ENCODE measurements at regions not wholly inside any gene's neighbourhood (a gene's known extent, or its start where the extent isn't known, plus 50 kb on each side); places are given as distances from the start of the nearest gene placed in this dataset.

GRCh38 chr10:90642136-90642535, 215.7 kb downstream of the HTR7 start:
- Histone ChIP-seq H3K9me3 (no peaks in the 10 kb centered on the region), H3K27ac (no peak overlapping the region), H3K4me3 (peak overlapping the region; percentile 6), H3K36me3 (ENCODE audit: insufficient read depth in 1 of 2, low read depth in 1 of 2) (no peaks in the 10 kb centered on the region), H3K4me1 (peaks cover 21% of the 10 kb centered on the region), H3K27me3 (ENCODE audit: insufficient read depth in 3 of 3, low read length in 2 of 3) (no peaks in the 10 kb centered on the region)
- TF ChIP-seq CTCF (IDR thresholded peaks at IDR 0.05), result no peak
- no peak for DNase-seq
- intact Hi-C loops (cut with DNase I), result no loop called here
- WGBS, 3 donors, result 35 to 45% (median 40%) methylated on average over 3 of the region's 3 CpGs
- peak; percentile 65 to 99 (median 83) for ATAC-seq

GRCh38 chr10:90642650-90643049, 215.2 kb downstream of the HTR7 start:
- no peak for ATAC-seq
- H3K27ac ChIP-seq, result no peak overlapping the region
- H3K4me1 ChIP-seq, result peaks cover 21% of the 10 kb centered on the region
- DNase-seq, result no peak
- no peaks in the 10 kb centered on the region for H3K27me3 ChIP-seq (ENCODE audit: insufficient read depth in 3 of 3, low read length in 2 of 3)
- no peak overlapping the region for H3K4me3 ChIP-seq
- intact Hi-C loops (cut with DNase I), result no loop called here
- no peaks in the 10 kb centered on the region for H3K9me3 ChIP-seq
- no peak for TF ChIP-seq CTCF (IDR thresholded peaks at IDR 0.05)
- WGBS, 3 donors, result 36 to 62% (median 47%) methylated on average over 4 of the region's 4 CpGs
- H3K36me3 ChIP-seq (ENCODE audit: insufficient read depth in 1 of 2, low read depth in 1 of 2), result no peaks in the 10 kb centered on the region

GRCh38 chr10:90644165-90644564, 213.7 kb downstream of the HTR7 start:
- Histone ChIP-seq H3K36me3 (ENCODE audit: insufficient read depth in 1 of 2, low read depth in 1 of 2) (no peaks in the 10 kb centered on the region), H3K27me3 (ENCODE audit: insufficient read depth in 3 of 3, low read length in 2 of 3) (no peaks in the 10 kb centered on the region), H3K9me3 (no peaks in the 10 kb centered on the region), H3K27ac (no peak overlapping the region), H3K4me3 (no peak overlapping the region), H3K4me1 (peaks cover 21% of the 10 kb centered on the region)
- intact Hi-C loops (cut with DNase I), result no loop called here
- DNase-seq (no peak), ATAC-seq (no peak)
- no peak for TF ChIP-seq CTCF (IDR thresholded peaks at IDR 0.05)
- whole genome bisulfite sequencing, 3 donors, result 61 to 75% (median 68%) methylated on average over 3 of the region's 3 CpGs

- no peak for TF ChIP-seq CTCF (IDR thresholded peaks at IDR 0.05)
- WGBS, 3 donors, result 53 to 81% (median 81%) methylated on average over 2 of the region's 2 CpGs
- no peaks in the 10 kb centered on the region for H3K27me3 ChIP-seq (ENCODE audit: insufficient read depth in 3 of 3, low read length in 2 of 3)
Observed at GRCh38 chr10:90650858-90651257, 207.0 kb downstream of the HTR7 start.

GRCh38 chr10:90652519-90652918, 205.3 kb downstream of the HTR7 start:
- Histone ChIP-seq H3K9me3 (no peaks in the 10 kb centered on the region), H3K27me3 (ENCODE audit: insufficient read depth in 3 of 3, low read length in 2 of 3) (no peaks in the 10 kb centered on the region), H3K27ac (no peak overlapping the region), H3K4me1 (no peaks in the 10 kb centered on the region), H3K4me3 (no peak overlapping the region), H3K36me3 (ENCODE audit: insufficient read depth in 1 of 2, low read depth in 1 of 2) (no peaks in the 10 kb centered on the region)
- no peak for ATAC-seq
- DNase-seq, result no peak
- intact Hi-C loops (cut with DNase I), result no loop called here
- no peak for TF ChIP-seq CTCF (IDR thresholded peaks at IDR 0.05)

More at GRCh38 chr10:90650858-90651257, 207.0 kb downstream of the HTR7 start:
- ATAC-seq (no peak), DNase-seq (no peak)
- intact Hi-C loops (cut with DNase I), result no loop called here
- H3K36me3 ChIP-seq (ENCODE audit: insufficient read depth in 1 of 2, low read depth in 1 of 2), result no peaks in the 10 kb centered on the region
- no peak overlapping the region for H3K27ac ChIP-seq
- no peaks in the 10 kb centered on the region for H3K4me1 ChIP-seq
- no peaks in the 10 kb centered on the region for H3K9me3 ChIP-seq
- no peak overlapping the region for H3K4me3 ChIP-seq
